ENCODE measurements at regions not wholly inside any gene's neighbourhood (a gene's known extent, or its start where the extent isn't known, plus 50 kb on each side); places are given as distances from the start of the nearest gene placed in this dataset.

DNA sequence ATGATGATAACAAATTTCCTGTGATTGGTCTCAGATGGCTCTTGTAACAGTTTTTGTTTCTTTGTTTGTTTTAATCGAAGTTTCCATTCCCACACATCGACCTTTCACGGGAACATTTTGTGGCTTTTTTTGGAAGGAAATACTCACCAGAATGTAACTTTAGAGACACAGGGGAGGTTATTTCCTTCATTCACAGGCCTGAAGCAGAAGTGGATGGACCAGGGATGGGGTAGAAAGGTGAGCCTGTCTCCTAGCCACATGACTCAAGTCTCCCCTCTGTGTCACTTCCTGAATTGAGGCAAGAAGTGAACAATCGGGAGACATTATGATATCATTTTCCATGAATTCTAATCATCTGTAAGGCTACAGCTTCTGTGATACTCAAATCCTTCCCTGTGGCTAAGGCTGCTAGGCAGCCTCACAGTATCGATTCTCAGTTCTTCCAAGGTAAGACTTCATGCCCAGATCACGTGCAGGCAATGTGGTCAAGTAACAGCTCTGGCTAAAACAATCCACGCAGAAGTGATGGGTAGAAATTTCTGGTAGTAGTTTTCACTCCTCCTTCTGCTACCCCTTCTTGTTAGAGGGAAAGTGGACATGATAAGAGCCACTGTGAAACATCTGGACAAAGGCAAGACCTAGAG lies 203.9 kb upstream of the NEBL start:
- no peaks in the 10 kb centered on the region for H3K9me3 ChIP-seq (ENCODE audit: control insufficient read depth, insufficient read depth, low read depth, low read length)
- peak overlapping the region; percentile 10 for H2AFZ ChIP-seq (ENCODE audit: low read length)
- H4K20me1 ChIP-seq (ENCODE audit: control insufficient read depth, extremely low read depth, insufficient read depth, low read length) = no peaks in the 10 kb centered on the region
- H3K9ac ChIP-seq (ENCODE audit: insufficient read depth, low read length) = no peak overlapping the region
- no peaks in the 10 kb centered on the region for H3K79me2 ChIP-seq (ENCODE audit: control insufficient read depth, insufficient read depth, low read length)
- H3K36me3 ChIP-seq (ENCODE audit: control insufficient read depth, insufficient read depth, low read length) = no peaks in the 10 kb centered on the region
- no peak overlapping the region for H3K4me2 ChIP-seq (ENCODE audit: extremely low read depth, insufficient read depth, low read length)
- no peaks in the 10 kb centered on the region for H3K27me3 ChIP-seq (ENCODE audit: control insufficient read depth, insufficient read depth, low read length)
- H3K4me3 ChIP-seq (replicated peaks in 1 of 4; ENCODE audit: control extremely low read depth in 1 of 4, insufficient read depth in 1 of 4, low read depth in 3 of 4, low read length in 4 of 4) = no peak overlapping the region
- TF ChIP-seq EZH2 (IDR thresholded peaks at IDR 0.05; ENCODE audit: low read length, missing control alignments) = no peak
- TF ChIP-seq, protein P1, sequence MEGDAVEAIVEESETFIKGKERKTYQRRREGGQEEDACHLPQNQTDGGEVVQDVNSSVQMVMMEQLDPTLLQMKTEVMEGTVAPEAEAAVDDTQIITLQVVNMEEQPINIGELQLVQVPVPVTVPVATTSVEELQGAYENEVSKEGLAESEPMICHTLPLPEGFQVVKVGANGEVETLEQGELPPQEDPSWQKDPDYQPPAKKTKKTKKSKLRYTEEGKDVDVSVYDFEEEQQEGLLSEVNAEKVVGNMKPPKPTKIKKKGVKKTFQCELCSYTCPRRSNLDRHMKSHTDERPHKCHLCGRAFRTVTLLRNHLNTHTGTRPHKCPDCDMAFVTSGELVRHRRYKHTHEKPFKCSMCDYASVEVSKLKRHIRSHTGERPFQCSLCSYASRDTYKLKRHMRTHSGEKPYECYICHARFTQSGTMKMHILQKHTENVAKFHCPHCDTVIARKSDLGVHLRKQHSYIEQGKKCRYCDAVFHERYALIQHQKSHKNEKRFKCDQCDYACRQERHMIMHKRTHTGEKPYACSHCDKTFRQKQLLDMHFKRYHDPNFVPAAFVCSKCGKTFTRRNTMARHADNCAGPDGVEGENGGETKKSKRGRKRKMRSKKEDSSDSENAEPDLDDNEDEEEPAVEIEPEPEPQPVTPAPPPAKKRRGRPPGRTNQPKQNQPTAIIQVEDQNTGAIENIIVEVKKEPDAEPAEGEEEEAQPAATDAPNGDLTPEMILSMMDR (conservative IDR thresholded peaks at IDR 0.05 in 1 of 2, IDR thresholded peaks at IDR 0.05 in 1 of 2; ENCODE audit: low read depth in 1 of 2, low read length in 2 of 2) = no peak
- DNase-seq (ENCODE audit: low read depth in 2 of 2) = peak; percentile 61 to 68
- no peaks in the 10 kb centered on the region for H3K4me1 ChIP-seq (ENCODE audit: control insufficient read depth, extremely low read depth, insufficient read depth, low read length)
- no peak overlapping the region for H3K27ac ChIP-seq (ENCODE audit: insufficient read depth, low read length)

DNA sequence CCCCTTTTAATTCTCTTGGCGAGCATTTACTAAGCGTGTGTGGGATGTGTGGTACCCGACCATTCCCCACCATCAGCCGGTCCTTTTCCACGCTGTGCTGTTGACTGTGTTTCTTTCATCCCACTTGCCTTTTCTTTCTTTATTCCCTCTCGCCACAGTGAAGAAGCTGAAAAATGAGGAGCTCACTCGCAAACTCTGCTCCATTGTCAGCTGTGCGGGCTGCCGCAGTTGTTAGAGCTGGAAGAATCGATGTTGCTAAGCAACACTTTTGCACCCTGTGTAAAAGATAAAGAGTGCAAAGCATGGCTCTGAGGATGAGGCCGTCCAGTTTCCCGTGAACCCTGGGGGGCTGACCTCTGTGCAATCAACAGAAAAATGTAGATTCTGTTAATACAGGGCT lies 203.1 kb upstream of the NEBL start:
- Histone ChIP-seq H3K79me2 (ENCODE audit: control insufficient read depth, insufficient read depth, low read length) (no peaks in the 10 kb centered on the region), H2AFZ (ENCODE audit: low read length) (no peak overlapping the region)

DNA sequence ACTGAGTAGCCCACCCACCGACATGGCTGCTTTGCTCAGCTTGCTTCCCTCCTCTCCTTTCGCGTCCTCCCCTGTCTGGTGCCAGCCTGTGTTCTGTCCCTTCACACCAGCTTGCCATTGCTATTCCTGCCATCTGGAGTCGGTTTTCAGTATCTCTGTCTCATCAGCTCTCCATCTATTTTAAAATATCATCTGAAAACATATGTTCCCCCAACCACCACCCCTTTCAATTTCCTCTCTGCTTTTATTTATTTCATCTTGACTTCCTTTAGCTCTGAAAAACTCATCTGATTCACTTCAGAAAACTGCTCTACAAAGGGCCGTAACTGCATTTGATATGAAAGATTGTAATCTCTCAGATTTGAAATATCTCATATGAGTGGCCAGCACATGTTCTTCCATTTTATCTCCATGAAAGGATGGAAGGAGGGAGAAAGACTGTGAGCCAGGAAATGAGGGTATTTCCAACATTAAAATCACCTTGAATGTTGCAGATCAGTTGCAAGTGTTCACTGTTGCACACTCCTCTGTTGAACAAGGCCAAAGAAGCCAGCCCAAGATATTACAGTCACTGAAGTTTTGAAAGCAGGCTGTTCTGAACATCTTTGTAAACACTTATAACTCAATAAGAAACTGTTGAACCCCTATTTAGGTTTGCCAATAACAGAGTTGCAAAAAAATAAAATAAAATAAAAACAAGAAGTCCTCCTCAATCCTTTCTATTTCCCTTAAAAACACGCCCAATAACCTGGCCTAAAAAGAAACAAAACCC lies 202.4 kb upstream of the NEBL start:
- H3K36me3 ChIP-seq (ENCODE audit: control insufficient read depth, insufficient read depth, low read length) = no peaks in the 10 kb centered on the region
- H3K27me3 ChIP-seq (ENCODE audit: control insufficient read depth, insufficient read depth, low read length) = no peaks in the 10 kb centered on the region
- no peak overlapping the region for H3K27ac ChIP-seq (ENCODE audit: insufficient read depth, low read length)
- H3K4me1 ChIP-seq (ENCODE audit: control insufficient read depth, extremely low read depth, insufficient read depth, low read length) = no peaks in the 10 kb centered on the region
- no peak overlapping the region for H2AFZ ChIP-seq (ENCODE audit: low read length)
- no peak overlapping the region for H3K4me2 ChIP-seq (ENCODE audit: extremely low read depth, insufficient read depth, low read length)
- TF ChIP-seq, protein P1 (conservative IDR thresholded peaks at IDR 0.05 in 1 of 2, IDR thresholded peaks at IDR 0.05 in 1 of 2; ENCODE audit: low read depth in 1 of 2, low read length in 2 of 2) = no peak
- TF ChIP-seq EZH2 (IDR thresholded peaks at IDR 0.05; ENCODE audit: low read length, missing control alignments) = no peak
- DNase-seq (ENCODE audit: low read depth in 2 of 2) = peak in 1 of 2 donors; percentile 38
- no peaks in the 10 kb centered on the region for H4K20me1 ChIP-seq (ENCODE audit: control insufficient read depth, extremely low read depth, insufficient read depth, low read length)
- H3K9me3 ChIP-seq (ENCODE audit: control insufficient read depth, insufficient read depth, low read depth, low read length) = no peaks in the 10 kb centered on the region
- H3K79me2 ChIP-seq (ENCODE audit: control insufficient read depth, insufficient read depth, low read length) = no peaks in the 10 kb centered on the region
- no peak overlapping the region for H3K9ac ChIP-seq (ENCODE audit: insufficient read depth, low read length)
- no peak overlapping the region for H3K4me3 ChIP-seq (replicated peaks in 1 of 4; ENCODE audit: control extremely low read depth in 1 of 4, insufficient read depth in 1 of 4, low read depth in 3 of 4, low read length in 4 of 4)

More for the DNA sequence above, 203.1 kb upstream of the NEBL start:
- no peak overlapping the region for H3K4me3 ChIP-seq (replicated peaks in 1 of 4; ENCODE audit: control extremely low read depth in 1 of 4, insufficient read depth in 1 of 4, low read depth in 3 of 4, low read length in 4 of 4)
- DNase-seq (ENCODE audit: low read depth in 2 of 2) = peak in 1 of 2 donors; percentile 17
- H3K27me3 ChIP-seq (ENCODE audit: control insufficient read depth, insufficient read depth, low read length) = no peaks in the 10 kb centered on the region
- H3K9me3 ChIP-seq (ENCODE audit: control insufficient read depth, insufficient read depth, low read depth, low read length) = no peaks in the 10 kb centered on the region
- no peak for TF ChIP-seq EZH2 (IDR thresholded peaks at IDR 0.05; ENCODE audit: low read length, missing control alignments)
- TF ChIP-seq, protein P1 (conservative IDR thresholded peaks at IDR 0.05 in 1 of 2, IDR thresholded peaks at IDR 0.05 in 1 of 2; ENCODE audit: low read depth in 1 of 2, low read length in 2 of 2) = no peak
- H3K9ac ChIP-seq (ENCODE audit: insufficient read depth, low read length) = no peak overlapping the region
- H3K4me1 ChIP-seq (ENCODE audit: control insufficient read depth, extremely low read depth, insufficient read depth, low read length) = no peaks in the 10 kb centered on the region
- no peaks in the 10 kb centered on the region for H4K20me1 ChIP-seq (ENCODE audit: control insufficient read depth, extremely low read depth, insufficient read depth, low read length)
- no peak overlapping the region for H3K27ac ChIP-seq (ENCODE audit: insufficient read depth, low read length)
- H3K4me2 ChIP-seq (ENCODE audit: extremely low read depth, insufficient read depth, low read length) = peak overlapping the region; percentile 21
- no peaks in the 10 kb centered on the region for H3K36me3 ChIP-seq (ENCODE audit: control insufficient read depth, insufficient read depth, low read length)
